ENCODE measurements at regions not wholly inside any gene's neighbourhood (a gene's known extent, or its start where the extent isn't known, plus 50 kb on each side); places are given as distances from the start of the nearest gene placed in this dataset.

GRCh38 chr5:179488491-179488890 is 61.9 kb upstream of the RUFY1 start:
- Histone ChIP-seq H3K4me3 (no peak overlapping the region), H3K4me1 (no peaks in the 10 kb centered on the region), H3K9me3 (no peaks in the 10 kb centered on the region), H3K27ac (no peak overlapping the region), H3K27me3 (no peaks in the 10 kb centered on the region), H3K36me3 (no peaks in the 10 kb centered on the region)
- TF ChIP-seq POLR2AphosphoS5 (IDR thresholded peaks at IDR 0.05) (no peak), EP300 (IDR thresholded peaks at IDR 0.05) (no peak), POLR2A (IDR thresholded peaks at IDR 0.05) (no peak), CTCF (IDR thresholded peaks at IDR 0.05) (no peak)
- DNase-seq = no peak
- 60 to 78% methylated on average over 8 of the region's 8 CpGs for WGBS, 2 donors
- ATAC-seq (ENCODE audit: low FRiP score in 2 of 2) = peak in 1 of 2 donors; percentile 33

- no peak for TF ChIP-seq CTCF (IDR thresholded peaks at IDR 0.05)
- no peak for TF ChIP-seq POLR2AphosphoS5 (IDR thresholded peaks at IDR 0.05)
- TF ChIP-seq EP300 (IDR thresholded peaks at IDR 0.05) = no peak
- no peak for TF ChIP-seq POLR2A (IDR thresholded peaks at IDR 0.05)
- no peaks in the 10 kb centered on the region for H3K9me3 ChIP-seq
- H3K4me1 ChIP-seq = no peaks in the 10 kb centered on the region
- H3K4me3 ChIP-seq = no peak overlapping the region
- 72 to 87% methylated on average over 8 of the region's 8 CpGs for WGBS, 2 donors
- no peak overlapping the region for H3K27ac ChIP-seq
- ATAC-seq (ENCODE audit: low FRiP score in 2 of 2) (no peak), DNase-seq (no peak)
- H3K27me3 ChIP-seq = no peaks in the 10 kb centered on the region
- H3K36me3 ChIP-seq = no peaks in the 10 kb centered on the region
Measured at GRCh38 chr5:179487145-179487544, 63.2 kb upstream of the RUFY1 start.

GRCh38 chr5:179486596-179487051 is 63.7 kb upstream of the RUFY1 start:
- TF ChIP-seq POLR2A (IDR thresholded peaks at IDR 0.05) (no peak), CTCF (IDR thresholded peaks at IDR 0.05) (no peak), POLR2AphosphoS5 (IDR thresholded peaks at IDR 0.05) (no peak), EP300 (IDR thresholded peaks at IDR 0.05) (no peak)
- no peak overlapping the region for H3K27ac ChIP-seq
- H3K4me1 ChIP-seq = no peaks in the 10 kb centered on the region
- no peak for ATAC-seq (ENCODE audit: low FRiP score in 2 of 2)
- H3K27me3 ChIP-seq = no peaks in the 10 kb centered on the region
- DNase-seq = peak in 1 of 2 donors; percentile 62
- H3K36me3 ChIP-seq = no peaks in the 10 kb centered on the region
- no peaks in the 10 kb centered on the region for H3K9me3 ChIP-seq
- H3K4me3 ChIP-seq = no peak overlapping the region
- WGBS, 2 donors = 68 to 75% methylated on average over 9 to 16 of the region's 16 CpGs

- ATAC-seq (ENCODE audit: low FRiP score in 2 of 2) = no peak
- TF ChIP-seq CTCF (IDR thresholded peaks at IDR 0.05) (no peak), POLR2A (IDR thresholded peaks at IDR 0.05) (no peak), POLR2AphosphoS5 (IDR thresholded peaks at IDR 0.05) (no peak), EP300 (IDR thresholded peaks at IDR 0.05) (no peak)
- H3K9me3 ChIP-seq = no peaks in the 10 kb centered on the region
- no peaks in the 10 kb centered on the region for H3K27me3 ChIP-seq
- H3K36me3 ChIP-seq = no peaks in the 10 kb centered on the region
- H3K4me3 ChIP-seq = no peak overlapping the region
- no peak for DNase-seq
- H3K27ac ChIP-seq = no peak overlapping the region
- H3K4me1 ChIP-seq = no peaks in the 10 kb centered on the region
- 78 to 86% methylated on average over 10 to 13 of the region's 13 CpGs for whole genome bisulfite sequencing, 2 donors
Measured at GRCh38 chr5:179485845-179486575, 64.3 kb upstream of the RUFY1 start.

- Histone ChIP-seq H3K9me3 (no peaks in the 10 kb centered on the region), H3K4me3 (no peak overlapping the region), H3K27me3 (no peaks in the 10 kb centered on the region), H3K27ac (no peak overlapping the region), H3K4me1 (no peaks in the 10 kb centered on the region), H3K36me3 (no peaks in the 10 kb centered on the region)
- WGBS, 2 donors = 92 to 93% methylated on average over 4 to 7 of the region's 7 CpGs
- DNase-seq = peak in 1 of 2 donors; percentile 55
- no peak for ATAC-seq (ENCODE audit: low FRiP score in 2 of 2)
- TF ChIP-seq EP300 (IDR thresholded peaks at IDR 0.05) = no peak
- TF ChIP-seq POLR2AphosphoS5 (IDR thresholded peaks at IDR 0.05) = no peak
- no peak for TF ChIP-seq CTCF (IDR thresholded peaks at IDR 0.05)
- TF ChIP-seq POLR2A (IDR thresholded peaks at IDR 0.05) = no peak
Measured at GRCh38 chr5:179484761-179485160, 65.6 kb upstream of the RUFY1 start.

Data from upper lobe of left lung (tissue), 6 donors.